GM19351 (cell line): ENCODE measurements at regions not wholly inside any gene's neighbourhood (a gene's known extent, or its start where the extent isn't known, plus 50 kb on each side); places are given as distances from the start of the nearest gene placed in this dataset.

Source experiments
- ATAC-seq: cut with Tn5 transposase; IDR thresholded peaks from one replicate; pipeline ENCODE4 v1.9.1; 2021; ENCODE audit warnings: mild to moderate bottlenecking, moderate library complexity; ENCODE audit not compliant: unreplicated experiment

DNA sequence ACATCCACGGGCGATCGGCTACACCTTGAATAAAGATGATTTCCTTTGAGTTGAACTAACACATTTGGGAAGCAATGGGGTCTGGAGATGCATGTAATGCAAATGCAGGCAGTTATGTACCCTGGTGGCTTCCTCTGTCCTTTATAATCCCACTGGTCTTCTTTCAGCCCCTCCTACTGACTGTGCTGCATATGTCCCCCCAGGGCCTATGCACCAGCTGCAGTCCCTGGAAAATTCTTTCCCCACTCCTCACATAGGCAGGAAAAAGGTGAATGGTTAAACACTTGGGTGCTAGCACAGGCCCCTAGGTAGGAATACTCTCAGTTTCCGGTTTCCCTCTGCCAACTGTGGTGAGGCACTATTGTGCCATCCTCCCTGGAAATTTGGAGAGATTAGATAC is 294.8 kb upstream of the SOX5 start:
- no peak for ATAC-seq

GRCh38 chr12:24240707-24241106 is 291.2 kb upstream of the SOX5 start:
- no peak for ATAC-seq

GRCh38 chr12:24233519-24234246 is 284.2 kb upstream of the SOX5 start:
- ATAC-seq = no peak

GRCh38 chr12:24232531-24232930 is 283.1 kb upstream of the SOX5 start:
- ATAC-seq = no peak

DNA sequence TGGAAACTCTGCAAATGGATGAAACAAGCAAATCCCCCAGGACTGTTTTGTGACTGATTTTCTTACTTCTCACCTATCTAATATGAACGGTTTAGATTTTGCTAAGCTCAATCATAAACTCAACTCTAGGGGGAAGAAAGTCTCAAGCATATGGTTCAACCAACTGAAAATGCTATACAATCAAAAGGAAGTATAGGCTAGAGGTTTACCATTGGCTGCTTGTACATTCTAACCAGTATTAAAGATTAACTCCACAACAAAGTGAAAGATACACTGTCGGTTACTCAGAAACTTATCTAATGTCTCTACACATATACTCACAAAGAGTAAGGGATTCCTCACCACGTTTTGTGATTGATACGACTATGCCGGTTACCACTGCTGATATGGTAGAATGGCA is 281.8 kb upstream of the SOX5 start:
- ATAC-seq = no peak

- no peak for ATAC-seq
Observed at GRCh38 chr12:24230061-24230701, 280.7 kb upstream of the SOX5 start.

GRCh38 chr12:24229031-24229700 is 279.7 kb upstream of the SOX5 start:
- no peak for ATAC-seq

DNA sequence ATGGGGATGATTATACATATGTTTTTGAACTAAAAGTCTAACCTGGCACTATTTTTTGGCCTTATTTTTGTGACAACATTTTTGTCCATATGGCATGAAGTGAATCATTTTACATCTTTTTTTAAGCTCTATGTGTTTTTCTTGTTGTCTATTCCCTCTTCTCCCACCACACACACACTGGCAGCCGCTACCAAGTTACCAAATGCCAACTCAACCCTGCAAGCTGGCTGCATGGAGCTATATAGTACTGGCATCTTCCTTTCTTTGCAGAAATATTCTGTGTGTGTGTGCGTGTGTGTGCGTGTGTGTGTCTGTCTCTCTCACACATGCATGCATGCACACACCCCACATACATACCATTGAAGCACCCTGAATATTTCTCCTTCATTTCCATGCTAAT is 278.9 kb upstream of the SOX5 start:
- no peak for ATAC-seq

DNA sequence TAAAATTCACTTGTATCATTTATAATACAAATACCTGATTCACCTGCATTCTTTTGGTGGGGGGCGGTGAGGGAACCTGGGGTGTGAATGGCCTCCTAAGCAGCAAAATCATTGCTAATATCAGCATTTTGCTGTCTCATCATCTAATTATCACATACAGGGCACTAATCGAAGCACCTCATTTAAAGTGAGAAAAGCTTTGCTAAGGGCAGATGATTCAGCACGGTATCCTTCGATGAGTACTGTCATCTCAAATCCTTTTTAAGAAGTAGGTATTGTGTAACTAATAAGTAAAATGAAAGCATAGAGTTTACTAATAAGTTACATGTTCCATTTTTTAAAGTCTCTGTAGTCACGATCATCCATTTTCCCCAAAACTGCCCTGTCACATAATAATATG is 278.1 kb upstream of the SOX5 start:
- ATAC-seq = no peak

GRCh38 chr12:24226745-24227350 is 277.4 kb upstream of the SOX5 start:
- ATAC-seq = no peak

DNA sequence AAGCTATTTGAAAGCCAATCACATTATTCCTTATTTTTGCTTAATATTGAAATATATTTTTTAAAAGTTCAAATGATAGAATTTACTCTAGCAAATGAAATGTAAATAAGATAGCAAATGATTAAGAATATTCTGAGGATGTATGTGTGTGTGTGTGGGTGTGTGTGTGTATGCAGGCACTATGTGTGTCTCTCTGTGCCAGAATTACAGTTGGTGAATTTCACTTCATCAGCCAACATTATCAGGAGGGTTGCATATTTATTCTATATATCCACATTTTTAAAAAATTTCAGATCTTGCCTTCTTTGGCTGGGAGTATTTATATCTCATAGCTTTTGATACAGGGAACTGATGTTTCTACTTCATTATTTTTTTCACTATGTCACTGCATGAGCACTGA is 274.9 kb upstream of the SOX5 start:
- ATAC-seq = no peak

- no peak for ATAC-seq
Observed at GRCh38 chr12:24223926-24224325, 274.5 kb upstream of the SOX5 start.

GRCh38 chr12:24222968-24223367 is 273.5 kb upstream of the SOX5 start:
- no peak for ATAC-seq

- ATAC-seq = no peak
Observed at GRCh38 chr12:24212496-24212895, 263.0 kb upstream of the SOX5 start.

- no peak for ATAC-seq
Observed at GRCh38 chr12:24206621-24207020, 257.2 kb upstream of the SOX5 start.

DNA sequence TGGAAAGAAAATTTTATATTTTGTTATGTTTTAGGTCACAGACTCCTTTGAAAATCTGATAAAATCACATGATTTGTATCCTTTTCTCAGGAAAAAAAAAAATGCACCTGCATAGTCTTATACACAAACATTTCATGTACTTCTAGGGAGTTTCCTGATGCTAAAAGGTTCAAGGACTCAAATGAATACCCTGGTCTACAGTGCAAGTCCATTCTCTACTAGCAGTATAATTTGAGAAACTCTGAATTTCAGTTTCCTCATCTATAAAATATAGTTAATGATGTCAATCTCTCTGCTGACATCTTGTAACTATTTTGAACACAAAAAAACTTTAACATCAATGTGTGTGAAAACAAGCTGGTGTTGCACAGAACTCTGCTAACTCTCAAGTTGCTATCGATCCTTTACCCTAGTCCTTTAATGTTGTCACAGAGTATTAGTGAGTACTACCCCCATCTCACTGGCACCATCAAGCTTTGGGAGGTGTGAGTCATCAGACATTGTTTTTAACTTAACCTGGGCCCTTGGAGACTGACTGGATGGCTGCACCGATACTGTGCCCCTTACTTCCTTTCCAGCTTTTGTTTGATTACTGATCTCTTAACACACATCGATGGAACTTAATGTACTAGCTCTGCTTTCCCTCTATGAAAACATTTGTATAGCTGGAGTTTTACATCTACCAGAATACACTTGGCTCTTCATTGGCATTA is 251.9 kb upstream of the SOX5 start:
- ATAC-seq = no peak

DNA sequence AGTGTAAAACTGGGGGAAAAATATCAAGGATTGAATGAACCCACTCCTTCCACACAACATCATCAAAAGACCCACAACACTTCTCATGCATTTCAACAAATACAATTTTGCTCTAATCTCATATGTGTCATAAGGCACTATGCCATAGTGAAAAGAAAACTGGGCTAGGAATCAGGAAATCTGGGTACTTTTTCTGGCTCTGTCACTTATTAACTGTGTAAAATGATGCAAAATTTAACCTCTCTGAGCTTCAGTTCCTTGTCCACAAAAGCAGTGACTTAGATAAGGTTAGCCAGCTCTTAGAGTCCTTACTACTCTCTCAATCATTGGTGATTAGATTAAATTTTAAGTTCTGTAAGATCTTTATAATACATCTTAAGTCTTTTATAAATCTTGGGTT is 250.5 kb upstream of the SOX5 start:
- no peak for ATAC-seq

DNA sequence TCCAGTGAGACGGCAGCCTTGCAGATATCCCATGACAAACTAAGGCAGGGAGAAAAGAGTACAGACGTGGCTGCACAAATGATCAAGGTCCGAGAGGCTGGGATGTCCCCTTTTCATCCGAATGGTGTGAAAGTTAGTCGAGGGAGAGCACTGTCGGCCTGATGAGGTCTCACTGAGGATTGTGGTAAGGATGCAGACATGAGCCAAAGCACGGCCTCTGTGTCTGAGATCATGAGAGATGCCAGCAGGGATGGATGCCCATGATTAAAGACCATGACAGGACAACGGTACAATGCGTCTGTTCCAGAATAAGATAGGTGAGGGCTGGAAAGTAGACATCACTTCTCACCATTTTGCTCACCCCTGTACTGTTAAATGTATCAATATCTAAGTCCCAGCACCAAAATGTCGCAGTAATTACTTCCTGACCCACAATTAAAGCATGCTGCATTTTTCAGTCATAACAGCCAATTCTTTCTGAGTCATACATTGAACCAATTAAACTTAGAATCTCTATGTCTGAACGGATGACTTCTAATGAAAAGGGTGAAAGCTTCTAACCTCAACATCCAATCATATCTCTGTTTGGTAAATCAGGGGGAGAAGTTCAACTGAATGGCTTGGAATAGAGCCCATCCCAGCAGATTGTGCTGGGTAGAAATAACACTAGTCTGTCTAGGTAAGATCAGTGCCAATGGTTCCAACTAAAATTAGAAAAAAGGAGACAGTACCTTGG is 249.6 kb upstream of the SOX5 start:
- peak; percentile 44 for ATAC-seq

DNA sequence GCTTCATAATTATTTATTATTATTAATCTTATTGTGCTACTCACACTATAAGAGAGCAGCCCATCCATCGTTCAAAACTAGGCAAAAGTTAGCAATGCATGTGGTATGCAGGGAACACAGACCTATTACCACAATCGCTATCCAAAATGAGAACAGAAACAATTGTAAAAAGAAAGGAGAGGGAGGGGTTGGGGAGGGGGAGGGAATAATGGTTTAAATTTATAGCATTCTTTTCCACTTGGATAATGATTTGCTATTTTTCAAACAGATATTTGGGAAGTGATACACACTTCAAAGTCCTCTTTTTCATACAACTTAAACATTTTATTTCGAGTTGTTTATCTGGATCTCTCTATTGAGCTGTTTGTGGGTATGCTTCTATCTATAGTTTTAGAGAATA is 248.6 kb upstream of the SOX5 start:
- no peak for ATAC-seq

- no peak for ATAC-seq
Observed at GRCh38 chr12:24197532-24197931, 248.1 kb upstream of the SOX5 start.

GRCh38 chr12:24195063-24195462 is 245.6 kb upstream of the SOX5 start:
- no peak for ATAC-seq
